ENCODE measurements at regions not wholly inside any gene's neighbourhood (a gene's known extent, or its start where the extent isn't known, plus 50 kb on each side); places are given as distances from the start of the nearest gene placed in this dataset.

GRCh38 chr5:8081179-8081578, 212.2 kb downstream of the MTRR start:
- WGBS, 2 donors, result 53 to 69% methylated on average over 5 of the region's 5 CpGs
- Histone ChIP-seq H3K4me1 (no peaks in the 10 kb centered on the region), H3K9me3 (no peaks in the 10 kb centered on the region), H3K36me3 (ENCODE audit: low read depth, missing control alignments) (no peaks in the 10 kb centered on the region), H3K27ac (no peak overlapping the region), H3K4me3 (no peak overlapping the region), H3K27me3 (no peaks in the 10 kb centered on the region)
- DNase-seq, result no peak
- intact Hi-C loops (cut with DNase I; ENCODE audit: low total_unique reads), result no loop called here
- no peak for TF ChIP-seq POLR2A (IDR thresholded peaks at IDR 0.05)
- TF ChIP-seq CTCF (IDR thresholded peaks at IDR 0.05), result no peak

DNA sequence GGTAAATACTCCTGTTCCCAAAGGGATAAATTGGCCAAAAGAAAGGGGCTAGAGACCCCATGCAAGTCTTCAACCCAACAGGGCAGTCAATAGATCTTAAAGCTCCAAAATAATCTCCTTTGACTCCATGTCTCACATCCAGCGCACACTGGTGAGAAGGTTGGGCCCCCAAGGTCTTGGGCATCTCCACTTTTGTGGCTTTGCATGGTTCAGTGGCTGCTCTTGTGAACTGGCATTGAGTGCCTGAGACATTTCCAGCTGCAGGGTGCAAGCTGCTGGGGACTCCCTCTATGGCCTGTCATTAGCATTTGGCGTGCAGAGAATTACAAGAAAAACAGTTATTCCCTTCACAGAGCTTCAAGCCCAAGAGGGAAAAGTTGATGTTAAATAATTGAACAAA, 224.7 kb downstream of the MTRR start:
- no peaks in the 10 kb centered on the region for H3K36me3 ChIP-seq (ENCODE audit: low read depth, missing control alignments)
- no peaks in the 10 kb centered on the region for H3K9me3 ChIP-seq
- DNase-seq, result no peak
- H3K4me3 ChIP-seq, result no peak overlapping the region
- 88 to 94% methylated on average over 2 of the region's 2 CpGs for WGBS, 2 donors
- TF ChIP-seq POLR2A (IDR thresholded peaks at IDR 0.05), result no peak
- no peak for TF ChIP-seq CTCF (IDR thresholded peaks at IDR 0.05)
- intact Hi-C loops (cut with DNase I; ENCODE audit: low total_unique reads), result no loop called here
- no peak overlapping the region for H3K27ac ChIP-seq
- H3K27me3 ChIP-seq, result no peaks in the 10 kb centered on the region
- no peaks in the 10 kb centered on the region for H3K4me1 ChIP-seq

- no peak for TF ChIP-seq CTCF (IDR thresholded peaks at IDR 0.05)
- TF ChIP-seq POLR2A (IDR thresholded peaks at IDR 0.05), result no peak
- WGBS, 2 donors, result 80 to 86% methylated on average over 3 of the region's 3 CpGs
- H3K4me3 ChIP-seq, result no peak overlapping the region
- intact Hi-C loops (cut with DNase I; ENCODE audit: low total_unique reads), result no loop called here
- no peaks in the 10 kb centered on the region for H3K27me3 ChIP-seq
- H3K9me3 ChIP-seq, result no peaks in the 10 kb centered on the region
- no peak overlapping the region for H3K27ac ChIP-seq
- H3K36me3 ChIP-seq (ENCODE audit: low read depth, missing control alignments), result no peaks in the 10 kb centered on the region
- no peaks in the 10 kb centered on the region for H3K4me1 ChIP-seq
- DNase-seq, result no peak
These were observed 225.4 kb downstream of the MTRR start for GRCh38 chr5:8094304-8094703.

- Histone ChIP-seq H3K36me3 (ENCODE audit: low read depth, missing control alignments) (no peaks in the 10 kb centered on the region), H3K27me3 (no peaks in the 10 kb centered on the region), H3K4me3 (no peak overlapping the region), H3K4me1 (no peaks in the 10 kb centered on the region), H3K9me3 (no peaks in the 10 kb centered on the region), H3K27ac (no peak overlapping the region)
- intact Hi-C loops (cut with DNase I; ENCODE audit: low total_unique reads), result no loop called here
- 86 to 89% methylated on average over 3 of the region's 3 CpGs for whole genome bisulfite sequencing, 2 donors
- no peak for DNase-seq
- TF ChIP-seq CTCF (IDR thresholded peaks at IDR 0.05) (no peak), POLR2A (IDR thresholded peaks at IDR 0.05) (no peak)
These were observed 228.2 kb downstream of the MTRR start for GRCh38 chr5:8097146-8097545.

DNA sequence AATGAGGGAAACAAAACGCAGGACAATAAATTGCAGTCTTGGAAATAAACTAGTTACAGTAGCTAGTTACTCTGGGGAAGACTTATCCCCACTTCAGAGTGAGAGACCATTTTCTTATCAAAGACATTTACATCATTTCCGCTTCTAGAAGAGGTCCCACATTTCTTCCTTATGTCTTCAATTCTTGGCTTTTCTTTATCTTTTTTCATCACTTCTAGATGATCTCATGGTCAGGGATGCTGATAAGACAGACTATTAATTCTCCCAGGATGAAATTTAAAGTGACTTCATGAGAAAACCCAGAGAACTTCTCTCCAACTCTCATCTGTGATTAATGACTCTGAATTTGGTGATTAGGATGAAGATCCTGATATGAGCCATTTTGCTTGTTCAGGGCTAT, 229.1 kb downstream of the MTRR start:
- Histone ChIP-seq H3K4me3 (no peak overlapping the region), H3K27me3 (no peaks in the 10 kb centered on the region), H3K27ac (no peak overlapping the region), H3K9me3 (no peaks in the 10 kb centered on the region), H3K4me1 (no peaks in the 10 kb centered on the region), H3K36me3 (ENCODE audit: low read depth, missing control alignments) (no peaks in the 10 kb centered on the region)
- intact Hi-C loops (cut with DNase I; ENCODE audit: low total_unique reads), result no loop called here
- TF ChIP-seq CTCF (IDR thresholded peaks at IDR 0.05) (no peak), POLR2A (IDR thresholded peaks at IDR 0.05) (no peak)
- WGBS, 2 donors, result 68 to 77% methylated on average over 2 of the region's 2 CpGs
- no peak for DNase-seq
